Stimulated activated CD4-positive, alpha-beta T cell treated with anti-CD3 and anti-CD28 coated beads, Interleukin-4, amount 100 ng/mL, for 48 hours (primary cell): ENCODE measurements at regions not wholly inside any gene's neighbourhood (a gene's known extent, or its start where the extent isn't known, plus 50 kb on each side); places are given as distances from the start of the nearest gene placed in this dataset.
"Not testable (repeated sequence)": the region's sequence is repeated elsewhere in the genome, so short reads cannot be mapped to it uniquely, and the experiment has no call there.

Experiments
- DNase-seq, 2 donors: peaks; one replicate each; pipeline ENCODE4 v3.0.0-alpha.2; 2020; ENCODE audit warnings: low read depth in 2 of 2

DNA sequence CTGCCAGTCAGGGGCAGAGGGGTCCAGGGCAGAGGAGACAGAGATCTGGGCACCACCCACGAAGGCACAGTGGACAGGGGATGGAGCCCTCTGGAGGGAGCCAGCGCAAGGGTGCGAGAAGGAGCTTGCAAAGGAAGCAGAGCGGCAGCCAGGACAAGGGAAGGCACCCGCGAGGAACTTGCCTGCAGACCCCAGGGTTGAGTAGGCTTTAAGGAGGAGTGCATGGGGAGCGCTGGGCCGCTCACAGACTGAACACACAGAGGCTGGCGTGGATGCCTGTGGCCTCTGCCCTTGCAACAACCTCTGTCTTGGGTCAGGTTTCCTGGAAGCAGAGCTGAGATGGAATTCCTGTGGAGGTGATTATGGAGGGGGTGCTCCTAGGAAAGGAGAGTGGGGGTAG lies 374.4 kb downstream of the CNTNAP3B start:
- not testable (repeated sequence) for DNase-seq

DNA sequence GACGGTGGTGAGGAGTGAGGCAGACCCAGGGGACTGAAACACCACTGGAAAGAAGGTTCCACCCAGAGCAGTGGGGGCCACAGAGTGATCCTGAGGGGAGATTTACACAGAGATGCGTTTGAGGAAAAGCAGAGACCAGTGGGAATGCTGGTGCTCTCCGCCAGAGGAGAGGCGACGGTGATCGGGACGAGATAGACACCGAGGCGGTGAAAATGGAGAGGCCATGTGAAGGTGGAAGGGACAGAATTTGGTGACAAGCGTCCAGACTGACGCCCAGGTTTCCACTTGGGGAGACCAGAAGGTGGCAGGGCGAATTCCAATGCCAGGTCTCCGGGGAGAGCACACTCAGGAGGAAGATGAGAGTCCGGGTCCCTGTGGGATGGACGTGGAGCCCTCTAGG lies 374.8 kb downstream of the CNTNAP3B start:
- DNase-seq: not testable (repeated sequence)

DNA sequence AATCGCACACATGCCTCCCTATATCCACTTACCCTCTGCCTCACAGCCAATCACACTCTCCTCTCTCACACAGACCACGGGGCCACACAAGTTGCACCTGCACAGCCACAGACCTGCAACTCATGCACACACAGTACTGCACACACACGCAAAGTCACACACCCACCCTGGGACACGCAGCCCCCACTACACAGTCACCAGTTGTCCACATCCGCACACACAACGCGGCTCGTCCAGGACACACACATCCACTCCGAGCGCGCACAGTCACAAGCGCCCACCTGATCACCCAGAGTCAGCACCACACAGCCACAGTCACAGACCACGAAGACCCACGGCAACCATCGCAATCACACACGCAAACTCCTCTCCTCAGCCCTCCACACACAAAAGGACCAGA lies 387.3 kb downstream of the CNTNAP3B start:
- not testable (repeated sequence) for DNase-seq

DNA sequence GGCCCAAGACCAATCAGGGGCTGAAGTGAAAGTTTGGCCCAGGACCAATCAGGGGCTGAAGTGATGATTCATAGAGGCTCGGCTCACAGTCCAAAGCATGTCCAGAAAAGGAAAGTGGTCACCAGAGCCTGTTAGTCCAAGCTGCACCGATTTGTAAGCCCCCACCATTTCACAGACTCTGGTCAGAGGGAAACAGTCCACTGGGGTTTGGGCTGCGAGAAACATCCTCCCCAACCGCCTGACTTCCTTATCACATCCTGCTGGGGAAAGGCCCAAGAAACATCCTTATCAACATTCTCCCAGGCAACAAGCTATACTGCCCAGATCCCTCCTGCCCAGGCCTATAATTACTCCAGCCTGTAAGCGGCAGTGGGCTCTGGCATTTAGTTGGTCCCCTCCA lies 388.1 kb downstream of the CNTNAP3B start:
- DNase-seq: not testable (repeated sequence)

DNA sequence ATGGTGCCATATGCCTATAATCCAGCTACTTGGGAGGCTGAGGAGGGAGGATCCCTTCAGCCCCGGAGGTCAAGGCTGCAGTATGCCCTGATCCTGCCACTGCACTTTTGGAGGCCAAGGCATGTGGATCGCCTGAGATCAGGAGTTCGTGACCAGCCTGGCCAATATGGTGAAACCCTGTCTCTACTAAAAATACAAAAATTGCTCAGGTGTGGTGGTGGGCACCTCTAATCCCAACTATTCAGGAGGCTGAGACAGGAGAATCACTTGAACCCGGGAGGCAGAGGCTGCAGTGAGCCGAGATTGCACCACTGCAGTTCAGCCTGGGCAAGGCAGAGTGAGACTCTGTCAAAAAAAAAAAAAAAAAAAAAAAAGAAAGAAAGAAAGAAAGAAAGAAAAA lies 390.5 kb downstream of the CNTNAP3B start:
- not testable (repeated sequence) for DNase-seq

DNA sequence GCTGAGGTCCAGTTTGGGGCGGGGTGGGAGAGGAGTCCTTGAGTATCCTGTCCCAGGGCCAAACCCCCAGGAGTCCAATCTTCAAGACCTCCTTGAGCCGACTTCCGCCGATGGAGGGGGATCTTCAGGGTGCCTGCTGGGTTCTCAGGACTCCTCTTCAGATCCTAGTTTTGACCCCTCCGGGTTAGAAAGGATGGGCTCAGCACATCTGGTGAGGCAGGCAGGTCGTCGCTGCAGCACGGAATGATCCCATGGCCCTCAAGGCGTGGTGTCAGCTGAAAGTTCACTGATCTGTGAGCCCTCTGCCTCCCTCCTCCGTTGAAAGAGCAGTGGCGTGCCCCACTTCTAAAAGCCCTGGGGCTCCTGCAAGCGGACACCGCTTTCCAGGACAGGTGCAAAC lies 430.0 kb downstream of the CNTNAP3B start:
- not testable (repeated sequence) for DNase-seq

DNA sequence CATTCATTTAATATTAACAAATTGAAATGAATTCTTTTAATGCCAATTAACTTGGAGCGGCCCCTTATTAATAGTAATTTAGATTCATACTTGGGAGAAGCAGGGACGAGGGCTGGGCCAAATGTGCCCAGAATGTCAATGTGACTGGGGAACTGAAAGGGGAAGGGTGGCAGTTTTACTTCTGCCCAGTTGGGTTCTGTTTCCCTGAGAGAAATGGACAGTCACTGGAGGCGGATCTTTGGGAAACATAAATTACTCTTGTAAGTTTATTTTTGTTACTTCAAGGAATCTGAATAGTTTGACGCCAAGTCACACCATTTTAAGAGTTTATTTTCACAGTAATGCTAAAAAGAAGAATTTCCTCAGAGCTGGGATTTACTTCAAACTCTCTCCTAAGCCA lies 432.1 kb downstream of the CNTNAP3B start:
- not testable (repeated sequence) for DNase-seq

DNA sequence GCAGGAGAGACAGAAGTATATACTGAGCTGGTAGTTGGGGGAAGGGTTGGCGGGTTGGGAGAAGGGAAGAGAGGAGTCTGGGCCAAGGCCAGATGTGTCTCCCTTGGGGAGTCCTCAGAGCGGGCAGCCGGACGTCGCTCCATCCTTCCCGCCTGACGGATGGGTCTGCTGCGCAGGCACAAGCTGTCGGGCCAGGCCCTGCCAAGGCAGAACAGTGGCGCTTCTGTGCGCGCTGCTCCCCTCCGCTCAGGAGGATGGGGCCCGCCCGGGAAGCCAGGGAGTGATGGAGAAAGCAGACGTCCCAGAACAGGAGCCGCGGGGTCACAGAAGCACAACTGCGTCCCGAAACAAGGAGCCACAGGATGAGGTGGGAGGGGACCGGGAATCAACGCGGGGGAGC lies 449.9 kb downstream of the CNTNAP3B start:
- DNase-seq: not testable (repeated sequence)

DNA sequence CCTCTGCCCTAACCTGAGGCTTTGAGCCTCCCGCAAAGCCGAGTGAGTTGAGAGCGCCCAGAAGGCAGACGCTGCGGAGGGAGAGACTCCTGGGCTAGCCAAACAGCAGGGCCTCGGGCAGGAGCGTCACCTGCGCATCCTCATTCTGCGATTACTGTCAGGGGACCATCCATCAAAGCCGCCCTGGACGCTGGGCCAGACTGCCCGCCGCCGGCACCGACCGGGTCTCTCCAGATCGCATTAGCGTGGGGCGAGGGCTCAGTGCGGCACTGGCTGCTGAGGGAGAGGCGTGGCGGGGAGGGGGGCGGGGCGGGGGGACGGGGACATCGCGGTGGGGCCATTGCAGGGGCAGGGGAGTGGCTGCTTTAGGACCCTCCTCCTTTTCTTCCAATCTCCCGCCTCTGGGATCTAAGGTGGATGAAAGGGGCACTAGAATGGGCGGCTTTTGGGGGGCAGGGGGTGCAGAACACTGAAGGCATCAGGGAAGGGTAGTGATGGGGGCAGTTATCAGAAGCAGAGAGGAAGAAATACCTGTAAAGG lies 465.7 kb downstream of the CNTNAP3B start:
- not testable (repeated sequence) for DNase-seq

DNA sequence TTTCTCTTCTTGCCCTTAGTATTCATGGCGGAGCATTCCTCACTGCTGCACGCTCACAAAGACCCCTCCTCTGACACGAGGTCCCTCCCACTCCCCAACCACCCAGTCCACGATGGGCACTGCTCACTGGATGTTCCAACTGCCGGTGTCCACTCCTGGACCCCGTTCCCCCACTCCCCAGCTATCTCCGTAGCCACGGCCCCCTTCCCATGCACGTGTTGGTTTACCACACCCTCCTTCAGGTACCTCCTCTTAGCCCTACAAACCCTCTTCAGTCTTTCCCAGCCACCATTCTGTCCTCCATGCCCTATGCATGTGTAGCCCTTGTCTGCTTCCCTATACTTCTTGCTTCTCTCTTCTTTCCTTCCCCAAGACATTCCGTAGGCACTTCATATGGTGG lies 469.6 kb upstream of the ZNG1F start:
- not testable (repeated sequence) for DNase-seq

DNA sequence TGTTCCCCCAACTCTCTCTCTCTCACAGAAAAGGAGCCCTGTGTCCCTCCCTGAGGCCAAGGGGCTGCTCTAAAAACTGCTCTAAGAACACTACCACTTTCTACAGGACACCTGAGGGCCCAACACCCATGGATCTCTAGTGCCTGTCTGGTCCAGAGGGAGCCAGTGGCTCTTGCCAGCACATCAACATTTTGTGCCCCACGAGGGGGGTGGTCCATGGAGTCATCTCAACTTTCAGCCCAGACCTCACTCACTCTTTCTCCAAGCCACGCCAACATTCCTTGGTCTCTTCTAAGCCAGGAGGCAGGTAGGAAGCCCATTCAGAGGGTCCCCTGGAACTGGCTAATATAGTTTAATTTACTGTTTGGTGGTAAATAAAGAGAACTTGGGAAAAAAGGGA lies 469.0 kb upstream of the ZNG1F start:
- not testable (repeated sequence) for DNase-seq

DNA sequence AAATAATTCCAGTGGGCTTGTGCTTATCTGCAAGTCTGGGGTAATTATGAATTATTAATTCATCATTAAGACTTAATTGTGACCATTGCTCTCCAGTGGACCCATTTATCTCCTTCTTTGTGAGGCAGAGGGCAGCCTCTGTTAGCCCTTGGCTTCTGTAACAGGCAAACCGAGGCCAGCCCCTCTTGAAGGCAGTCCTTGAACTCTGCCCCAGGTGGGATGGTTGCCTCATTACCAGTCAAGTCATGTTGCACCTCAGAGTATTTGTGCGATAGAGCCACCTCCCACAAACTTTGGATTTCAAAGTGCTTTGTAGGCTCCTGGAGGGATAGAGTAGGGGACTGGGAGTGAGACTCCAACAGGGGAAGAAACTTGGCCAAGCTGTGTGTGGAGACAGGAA lies 468.0 kb upstream of the ZNG1F start:
- not testable (repeated sequence) for DNase-seq

DNA sequence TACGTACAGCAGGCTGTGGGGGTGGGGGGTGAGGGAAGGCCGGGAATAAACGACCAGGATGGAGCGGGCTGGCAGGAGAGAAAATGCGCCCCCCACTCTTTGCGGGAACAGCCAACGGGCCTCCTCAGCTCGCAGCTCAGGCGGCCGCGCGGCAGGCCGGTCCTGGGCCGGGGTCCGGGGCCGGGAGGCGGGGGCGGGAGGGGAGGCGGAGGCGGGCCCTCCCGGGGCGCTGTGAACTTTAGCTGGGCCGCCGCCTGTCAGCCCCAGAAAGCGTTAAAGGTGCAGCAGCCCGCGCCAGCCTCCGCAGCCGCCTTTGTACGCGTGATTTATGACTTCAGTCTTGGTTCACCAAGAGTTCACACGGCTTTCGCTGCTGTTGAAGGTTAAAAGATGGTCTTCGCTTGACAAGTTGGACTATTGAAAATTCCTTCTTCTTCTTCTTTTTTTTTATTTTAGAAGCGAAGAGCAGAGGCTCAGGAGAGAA lies 466.0 kb upstream of the ZNG1F start:
- DNase-seq: not testable (repeated sequence)

DNA sequence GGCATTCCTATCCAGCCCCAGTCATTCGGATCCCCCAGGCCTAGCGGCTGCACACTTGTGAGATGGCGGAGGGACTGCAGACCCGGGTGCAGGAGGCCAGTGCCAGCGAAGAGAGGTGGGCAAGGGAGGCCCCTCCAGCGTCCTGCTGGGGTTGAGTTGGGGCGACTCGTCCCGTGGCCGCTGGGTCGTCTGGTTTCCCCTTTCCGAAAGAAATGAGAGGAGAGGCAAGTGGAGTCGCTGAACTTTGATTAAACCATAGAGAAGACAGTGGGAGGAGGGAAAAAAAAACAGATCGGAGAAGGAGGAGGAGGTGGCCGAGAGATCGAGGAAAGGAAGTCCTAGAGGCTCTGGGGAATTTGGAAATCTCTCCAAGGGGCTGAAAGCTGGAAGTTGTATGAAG lies 465.2 kb upstream of the ZNG1F start:
- DNase-seq: not testable (repeated sequence)

DNA sequence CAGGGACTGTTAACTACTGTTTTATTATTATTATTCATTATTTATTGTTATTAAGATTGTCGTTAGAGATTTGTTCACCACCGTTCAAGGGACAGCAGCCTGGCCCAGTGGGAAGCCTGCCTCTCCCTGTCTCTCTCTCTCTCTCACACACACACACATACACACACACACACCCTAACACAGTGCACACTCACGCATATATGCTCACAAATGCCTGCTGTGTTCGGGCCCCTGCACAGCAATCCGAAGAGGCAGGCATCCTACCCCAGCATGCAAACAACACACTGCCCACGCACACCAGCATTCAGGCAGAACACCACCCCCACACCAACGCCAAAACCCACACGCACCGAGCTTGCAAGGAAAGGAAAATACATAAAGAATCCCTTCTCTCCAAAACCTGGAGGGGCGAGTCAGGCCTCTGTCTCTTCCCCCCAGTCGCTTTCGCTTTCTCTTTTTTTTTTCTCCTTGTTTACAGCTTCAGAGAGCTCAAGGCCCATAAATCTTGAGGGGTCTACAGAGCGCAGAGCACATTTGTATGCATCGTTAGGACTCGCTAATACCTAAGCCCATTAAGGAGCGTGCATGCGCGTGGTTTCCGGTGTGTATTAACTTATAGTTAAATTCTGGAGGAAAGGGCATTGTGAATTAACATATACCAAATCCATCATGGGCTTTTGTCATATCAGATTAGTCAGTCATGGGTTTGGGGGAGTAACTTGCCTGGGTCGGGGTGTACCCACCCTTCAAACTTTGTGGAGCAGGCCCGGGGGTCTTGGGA lies 464.6 kb upstream of the ZNG1F start:
- DNase-seq: not testable (repeated sequence)

DNA sequence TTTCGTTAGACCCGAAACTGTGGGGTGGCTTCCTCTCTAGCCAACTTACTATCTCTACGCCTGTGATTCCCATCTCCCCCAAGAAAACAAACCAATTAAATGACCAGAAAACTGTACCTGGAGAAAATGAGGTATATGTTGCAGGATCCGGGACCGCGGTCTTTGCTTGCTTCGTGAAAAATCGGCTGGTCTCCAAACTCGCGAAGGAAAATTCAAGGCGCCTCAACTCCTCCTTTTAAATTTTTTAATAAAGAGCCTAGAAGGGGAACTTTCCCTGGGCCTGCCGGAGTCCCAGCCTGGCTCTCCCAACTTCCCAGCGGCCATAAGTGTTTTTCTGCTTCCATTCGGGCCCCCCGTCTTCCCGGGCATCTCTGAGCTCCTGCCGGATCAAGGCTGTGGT lies 463.7 kb upstream of the ZNG1F start:
- not testable (repeated sequence) for DNase-seq

DNA sequence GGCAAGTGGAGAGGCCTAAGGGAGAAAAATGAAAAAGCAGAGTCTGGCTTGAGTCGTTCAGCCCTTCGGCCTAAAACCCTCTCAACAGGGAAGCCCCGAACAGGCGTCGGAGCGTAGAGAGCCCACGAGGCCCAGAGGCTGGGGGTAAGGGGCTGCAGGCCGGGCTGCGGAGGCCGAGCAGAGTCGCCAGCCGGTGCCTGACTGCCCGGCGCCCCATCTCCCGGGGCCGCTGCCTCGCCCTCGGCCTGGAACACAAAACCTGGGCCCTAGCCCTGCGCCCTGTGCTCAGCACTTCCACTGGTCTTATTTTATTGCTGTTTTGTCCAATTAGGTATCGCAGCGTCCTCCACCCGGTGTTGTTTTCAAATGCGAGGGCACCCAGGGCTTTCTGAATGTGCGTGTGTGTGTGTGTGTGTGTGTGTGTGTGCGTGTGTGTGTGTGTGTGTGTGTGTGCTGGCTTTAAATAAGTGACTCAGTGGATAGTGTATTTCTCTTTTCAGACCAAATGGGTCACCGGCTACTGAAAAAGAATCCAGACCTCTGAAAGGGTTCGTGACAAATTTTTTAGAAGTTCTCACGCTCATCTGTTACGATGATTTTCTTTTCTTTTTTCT lies 463.1 kb upstream of the ZNG1F start:
- DNase-seq: not testable (repeated sequence)

DNA sequence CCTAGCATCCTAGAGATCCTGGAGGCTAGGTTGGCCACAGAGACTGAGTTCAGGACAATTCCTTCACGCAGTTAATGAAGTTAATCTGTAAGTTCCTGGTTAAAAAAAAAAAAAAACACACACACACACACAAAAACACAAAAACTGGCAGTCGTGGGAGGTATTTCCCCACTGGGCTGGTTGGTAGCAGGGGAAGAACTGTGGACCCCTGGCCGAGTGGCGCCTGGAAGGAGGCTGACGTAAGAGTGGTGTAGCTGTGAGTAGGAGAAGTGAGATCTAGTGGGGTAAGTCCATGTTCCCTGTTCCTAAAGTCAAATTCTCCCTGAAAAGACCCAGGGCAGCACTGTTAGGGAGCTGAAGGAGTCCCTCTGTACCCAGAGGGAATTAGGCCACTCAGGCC lies 461.0 kb upstream of the ZNG1F start:
- DNase-seq: not testable (repeated sequence)

DNA sequence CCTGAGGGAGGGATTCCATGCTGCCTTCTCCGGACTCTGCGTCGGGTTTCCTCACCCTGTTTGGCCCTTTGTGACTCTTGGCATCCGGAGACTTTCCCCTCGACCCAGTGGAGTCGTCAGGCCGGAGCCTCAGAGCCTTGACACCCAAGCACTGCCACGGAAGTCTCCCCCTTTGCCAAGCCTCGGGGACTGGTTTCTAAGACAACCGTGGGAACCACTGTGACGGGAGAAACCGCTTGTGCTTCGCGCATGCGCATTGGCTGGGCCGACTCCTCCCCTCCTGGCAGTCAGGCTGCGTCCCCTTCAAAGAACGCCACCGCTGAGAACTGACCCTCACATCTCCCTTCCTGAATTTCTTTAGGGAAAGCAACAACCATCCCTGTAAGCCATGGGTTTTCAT lies 459.4 kb upstream of the ZNG1F start:
- DNase-seq: not testable (repeated sequence)

DNA sequence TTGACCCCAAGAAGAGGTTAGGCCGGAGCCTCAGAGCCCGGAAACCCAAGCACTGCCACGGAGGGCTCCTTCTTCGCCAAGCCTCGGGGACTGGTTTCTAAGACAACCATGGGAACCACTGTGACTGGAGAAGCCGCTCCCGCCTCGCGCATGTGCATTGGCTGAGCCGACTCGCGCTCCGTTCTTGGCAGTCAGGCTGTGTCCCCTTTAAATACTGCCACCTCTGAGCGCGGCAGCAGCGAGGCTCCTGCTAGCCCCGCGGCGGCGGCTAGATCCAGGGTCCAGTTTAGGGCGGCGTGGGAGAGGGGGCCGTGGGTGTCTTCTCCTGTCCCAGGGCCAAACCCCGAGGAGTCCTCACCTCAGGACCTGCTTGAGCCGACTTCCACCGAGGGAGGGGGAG lies 457.1 kb upstream of the ZNG1F start:
- not testable (repeated sequence) for DNase-seq

DNA sequence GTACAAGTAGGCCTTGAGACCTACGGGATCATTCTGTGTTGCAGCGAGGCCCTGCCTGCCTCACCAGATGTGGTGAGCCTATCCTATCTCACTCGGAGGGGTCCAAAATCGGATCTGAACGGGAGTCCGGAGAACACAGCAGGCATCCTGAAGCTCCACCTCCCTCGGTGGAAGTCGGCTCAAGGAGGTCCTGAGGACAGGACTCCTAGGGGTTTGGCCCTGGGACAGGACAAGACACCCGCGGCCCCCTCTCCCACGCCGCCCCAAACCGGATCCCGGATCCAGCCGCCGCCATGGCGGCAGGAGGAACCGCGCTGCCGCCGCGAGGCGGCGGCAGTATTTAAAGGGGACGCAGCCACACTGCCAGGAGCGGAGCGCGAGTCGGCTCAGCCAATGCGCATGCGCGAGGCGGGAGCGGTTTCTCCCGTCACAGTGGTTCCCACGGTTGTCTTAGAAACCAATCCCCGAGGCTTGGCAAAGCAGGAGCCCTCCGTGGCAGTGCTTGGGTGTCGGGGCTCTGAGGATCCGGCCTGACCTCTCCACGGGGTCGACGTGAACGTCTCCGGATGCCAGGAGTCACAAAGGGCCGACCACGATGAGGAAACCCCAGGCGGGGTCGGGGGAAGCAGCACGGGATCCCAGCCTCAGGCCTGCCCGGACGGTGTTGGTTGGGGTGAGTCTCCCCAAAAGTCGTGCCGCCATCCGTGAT lies 454.6 kb upstream of the ZNG1F start:
- DNase-seq: peak in 1 of 2 donors; percentile 32

DNA sequence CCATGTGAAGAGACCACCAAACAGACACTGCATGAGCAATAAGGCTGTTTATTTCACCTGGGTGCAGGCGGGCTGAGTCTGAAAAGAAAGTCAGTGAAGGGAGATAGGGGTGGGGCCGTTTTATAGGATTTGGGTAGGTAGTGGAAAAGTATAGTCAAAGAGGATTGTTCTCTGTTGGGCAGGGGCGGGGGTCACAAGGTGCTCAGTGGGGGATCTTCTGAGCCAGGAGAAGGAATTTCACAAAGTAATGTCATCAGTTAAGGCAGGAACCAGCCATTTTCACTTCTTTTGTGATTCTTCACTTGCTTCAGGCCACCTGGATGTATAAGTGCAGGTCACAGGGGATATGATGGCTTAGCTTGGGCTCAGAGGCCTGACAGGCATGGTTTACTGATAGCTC lies 444.6 kb upstream of the ZNG1F start:
- not testable (repeated sequence) for DNase-seq
